ENCODE measurements at regions not wholly inside any gene's neighbourhood (a gene's known extent, or its start where the extent isn't known, plus 50 kb on each side); places are given as distances from the start of the nearest gene placed in this dataset.

DNA sequence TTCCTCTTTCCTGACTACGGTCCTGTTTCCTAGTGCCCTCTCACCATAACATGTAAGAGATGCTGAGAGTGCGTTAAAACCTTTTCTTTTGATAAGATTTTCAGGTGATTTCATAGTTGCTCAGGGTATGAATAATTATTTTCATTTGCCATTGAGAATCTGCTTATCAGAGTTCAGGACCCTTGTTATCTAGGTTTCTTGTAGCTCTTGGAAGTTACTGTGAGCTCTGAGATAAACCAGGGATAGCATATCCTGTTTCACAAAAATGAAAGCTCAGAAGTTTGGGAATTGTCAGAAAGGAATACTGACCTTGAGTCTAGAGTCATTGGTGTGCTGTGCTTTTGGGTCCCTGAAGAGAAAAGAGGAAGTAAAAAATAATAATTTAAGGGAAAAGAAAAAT lies 76.8 kb upstream of the PRKG1 start:
- Histone ChIP-seq H3K9me2 (ENCODE audit: insufficient read depth) (no peaks in the 10 kb centered on the region), H3K9me3 (ENCODE audit: insufficient read depth, low read depth) (no peaks in the 10 kb centered on the region), H4K20me1 (ENCODE audit: insufficient read depth) (no peaks in the 10 kb centered on the region; the same call in 1 of the 2 replicates), H3K36me3 (ENCODE audit: low read depth) (no peaks in the 10 kb centered on the region), H3K4me1 (replicated peaks; ENCODE audit: insufficient read depth) (peaks cover 11% of the 10 kb centered on the region; the same call in 1 of the 2 replicates), H3K27me3 (ENCODE audit: insufficient read depth, low read depth) (0 out of 2 replicates have a peak, but pooled peaks cover 5% of the 10 kb centered on the region), H3K4me2 (no peak overlapping the region), H3K79me2 (ENCODE audit: low read depth) (no peaks in the 10 kb centered on the region), H3K4me3 (no peak overlapping the region), H3K27ac (no peak overlapping the region), H2AFZ (no peak overlapping the region), H3F3A (ENCODE audit: insufficient read depth, low read depth) (no peaks in the 10 kb centered on the region)
- ChIA-PET POLR2A (ENCODE audit: unreplicated experiment) (no interaction called here), CTCF (no interaction called here)
- intact Hi-C loops (cut with micrococcal nuclease; ENCODE audit: unreplicated experiment) = no loop called here
- no peak for DNase-seq
- no TSS peak for BruUV-seq (replicated peaks)
- TF ChIP-seq, protein P1, sequence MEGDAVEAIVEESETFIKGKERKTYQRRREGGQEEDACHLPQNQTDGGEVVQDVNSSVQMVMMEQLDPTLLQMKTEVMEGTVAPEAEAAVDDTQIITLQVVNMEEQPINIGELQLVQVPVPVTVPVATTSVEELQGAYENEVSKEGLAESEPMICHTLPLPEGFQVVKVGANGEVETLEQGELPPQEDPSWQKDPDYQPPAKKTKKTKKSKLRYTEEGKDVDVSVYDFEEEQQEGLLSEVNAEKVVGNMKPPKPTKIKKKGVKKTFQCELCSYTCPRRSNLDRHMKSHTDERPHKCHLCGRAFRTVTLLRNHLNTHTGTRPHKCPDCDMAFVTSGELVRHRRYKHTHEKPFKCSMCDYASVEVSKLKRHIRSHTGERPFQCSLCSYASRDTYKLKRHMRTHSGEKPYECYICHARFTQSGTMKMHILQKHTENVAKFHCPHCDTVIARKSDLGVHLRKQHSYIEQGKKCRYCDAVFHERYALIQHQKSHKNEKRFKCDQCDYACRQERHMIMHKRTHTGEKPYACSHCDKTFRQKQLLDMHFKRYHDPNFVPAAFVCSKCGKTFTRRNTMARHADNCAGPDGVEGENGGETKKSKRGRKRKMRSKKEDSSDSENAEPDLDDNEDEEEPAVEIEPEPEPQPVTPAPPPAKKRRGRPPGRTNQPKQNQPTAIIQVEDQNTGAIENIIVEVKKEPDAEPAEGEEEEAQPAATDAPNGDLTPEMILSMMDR (conservative IDR thresholded peaks at IDR 0.05) = no peak
- no peak for TF ChIP-seq EZH2 (IDR thresholded peaks at IDR 0.05; ENCODE audit: low read depth)

DNA sequence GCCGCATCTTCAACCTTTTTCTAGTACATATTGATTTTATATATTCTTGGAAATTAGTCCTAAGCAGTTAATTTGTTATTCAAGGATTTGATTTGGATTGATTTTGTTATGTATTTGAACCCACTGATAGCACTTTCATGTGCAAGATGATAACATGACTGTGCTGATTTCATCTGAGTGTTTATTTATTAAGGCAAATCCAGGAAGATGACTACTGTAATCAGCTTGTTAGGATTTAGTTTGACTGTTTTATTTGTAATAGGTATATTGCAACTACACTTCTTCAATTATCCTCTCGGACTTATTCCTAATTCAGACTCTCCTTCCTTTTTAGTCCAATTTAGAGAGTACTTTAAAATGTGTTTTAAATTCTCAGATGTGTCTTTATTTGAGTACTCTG lies 75.1 kb upstream of the PRKG1 start:
- TF ChIP-seq EZH2 (IDR thresholded peaks at IDR 0.05; ENCODE audit: low read depth) = no peak
- TF ChIP-seq, protein P1 (conservative IDR thresholded peaks at IDR 0.05) = no peak
- Histone ChIP-seq H3K79me2 (ENCODE audit: low read depth) (no peaks in the 10 kb centered on the region), H3K4me1 (replicated peaks; ENCODE audit: insufficient read depth) (peaks cover 4% of the 10 kb centered on the region; the same call in 1 of the 2 replicates), H3K4me3 (no peak overlapping the region), H3K9me3 (ENCODE audit: insufficient read depth, low read depth) (no peaks in the 10 kb centered on the region), H3K36me3 (ENCODE audit: low read depth) (no peaks in the 10 kb centered on the region), H3K9me2 (ENCODE audit: insufficient read depth) (no peaks in the 10 kb centered on the region), H3K27me3 (ENCODE audit: insufficient read depth, low read depth) (no peaks in the 10 kb centered on the region), H3F3A (ENCODE audit: insufficient read depth, low read depth) (no peaks in the 10 kb centered on the region), H3K4me2 (no peak overlapping the region), H4K20me1 (ENCODE audit: insufficient read depth) (no peaks in the 10 kb centered on the region; the same call in 1 of the 2 replicates), H2AFZ (no peak overlapping the region), H3K27ac (no peak overlapping the region)
- no TSS peak for BruUV-seq (replicated peaks)
- CTCF ChIA-PET = no interaction called here
- no peak for DNase-seq
- intact Hi-C loops (cut with micrococcal nuclease; ENCODE audit: unreplicated experiment) = no loop called here
- POLR2A ChIA-PET (ENCODE audit: unreplicated experiment) = no interaction called here

DNA sequence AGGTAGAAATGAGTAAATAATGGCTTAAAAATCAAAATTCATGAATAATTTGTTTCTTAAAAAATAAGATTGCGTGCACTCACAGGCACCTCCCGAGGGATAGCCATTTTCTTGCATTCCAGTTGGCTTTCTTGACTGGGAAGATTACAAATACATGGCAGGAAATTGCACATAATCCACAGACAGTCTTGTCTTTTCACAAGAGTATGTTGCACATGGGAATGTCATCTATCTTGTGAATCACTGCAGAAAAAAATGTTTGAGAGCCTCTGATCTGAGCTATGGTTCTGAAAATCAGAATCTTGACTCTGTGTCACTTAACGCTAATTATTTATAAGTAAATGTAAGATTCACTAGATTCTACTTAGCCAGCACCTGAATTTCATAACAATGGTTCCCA lies 74.1 kb upstream of the PRKG1 start:
- H3K9me3 ChIP-seq (ENCODE audit: insufficient read depth, low read depth) = no peaks in the 10 kb centered on the region
- H3K4me2 ChIP-seq = no peak overlapping the region
- H3K4me3 ChIP-seq = no peak overlapping the region
- no peaks in the 10 kb centered on the region for H3K27me3 ChIP-seq (ENCODE audit: insufficient read depth, low read depth)
- H2AFZ ChIP-seq = no peak overlapping the region
- no peaks in the 10 kb centered on the region for H3K36me3 ChIP-seq (ENCODE audit: low read depth)
- BruUV-seq (replicated peaks) = no TSS peak
- ChIA-PET CTCF (no interaction called here), POLR2A (ENCODE audit: unreplicated experiment) (no interaction called here)
- H3K4me1 ChIP-seq (replicated peaks; ENCODE audit: insufficient read depth) = no peaks in the 10 kb centered on the region
- no peaks in the 10 kb centered on the region for H4K20me1 ChIP-seq (ENCODE audit: insufficient read depth)
- H3K79me2 ChIP-seq (ENCODE audit: low read depth) = no peaks in the 10 kb centered on the region
- H3F3A ChIP-seq (ENCODE audit: insufficient read depth, low read depth) = no peaks in the 10 kb centered on the region
- DNase-seq = no peak
- TF ChIP-seq, protein P1 (conservative IDR thresholded peaks at IDR 0.05) = no peak
- no peak for TF ChIP-seq EZH2 (IDR thresholded peaks at IDR 0.05; ENCODE audit: low read depth)
- no peak overlapping the region for H3K27ac ChIP-seq
- H3K9me2 ChIP-seq (ENCODE audit: insufficient read depth) = no peaks in the 10 kb centered on the region
- intact Hi-C loops (cut with micrococcal nuclease; ENCODE audit: unreplicated experiment) = loop anchor here (5.0 kb wide), 1 partner anchor 1217 kb away; no protein-coding TSS in a partner anchor
